ENCODE measurements at regions not wholly inside any gene's neighbourhood (a gene's known extent, or its start where the extent isn't known, plus 50 kb on each side); places are given as distances from the start of the nearest gene placed in this dataset.

DNA sequence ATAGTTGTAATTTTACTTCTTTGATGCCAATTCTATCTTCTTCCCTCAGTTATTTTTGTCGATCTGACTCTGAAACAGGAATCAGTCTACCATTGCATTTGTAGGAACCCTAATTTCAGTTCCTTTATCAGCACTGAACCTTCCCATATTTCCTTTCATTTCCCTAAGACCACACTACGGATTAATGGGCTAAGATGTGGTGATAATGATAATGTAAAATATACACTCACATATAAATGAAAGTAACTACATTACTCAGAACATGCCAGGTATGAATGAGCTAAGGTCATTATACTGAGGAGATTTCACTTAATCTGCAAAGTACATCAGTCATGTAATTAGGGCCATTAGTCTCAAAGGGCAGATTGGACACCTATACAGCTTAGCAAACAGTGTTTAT is 60.2 kb upstream of the RFC3 start:
- TF ChIP-seq, protein P1, sequence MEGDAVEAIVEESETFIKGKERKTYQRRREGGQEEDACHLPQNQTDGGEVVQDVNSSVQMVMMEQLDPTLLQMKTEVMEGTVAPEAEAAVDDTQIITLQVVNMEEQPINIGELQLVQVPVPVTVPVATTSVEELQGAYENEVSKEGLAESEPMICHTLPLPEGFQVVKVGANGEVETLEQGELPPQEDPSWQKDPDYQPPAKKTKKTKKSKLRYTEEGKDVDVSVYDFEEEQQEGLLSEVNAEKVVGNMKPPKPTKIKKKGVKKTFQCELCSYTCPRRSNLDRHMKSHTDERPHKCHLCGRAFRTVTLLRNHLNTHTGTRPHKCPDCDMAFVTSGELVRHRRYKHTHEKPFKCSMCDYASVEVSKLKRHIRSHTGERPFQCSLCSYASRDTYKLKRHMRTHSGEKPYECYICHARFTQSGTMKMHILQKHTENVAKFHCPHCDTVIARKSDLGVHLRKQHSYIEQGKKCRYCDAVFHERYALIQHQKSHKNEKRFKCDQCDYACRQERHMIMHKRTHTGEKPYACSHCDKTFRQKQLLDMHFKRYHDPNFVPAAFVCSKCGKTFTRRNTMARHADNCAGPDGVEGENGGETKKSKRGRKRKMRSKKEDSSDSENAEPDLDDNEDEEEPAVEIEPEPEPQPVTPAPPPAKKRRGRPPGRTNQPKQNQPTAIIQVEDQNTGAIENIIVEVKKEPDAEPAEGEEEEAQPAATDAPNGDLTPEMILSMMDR (IDR thresholded peaks at IDR 0.05) = no peak
- TF ChIP-seq POLR2A (IDR thresholded peaks at IDR 0.05) (no peak), EP300 (IDR thresholded peaks at IDR 0.05) (no peak)
